AG04449 (cell line): ENCODE measurements at regions not wholly inside any gene's neighbourhood (a gene's known extent, or its start where the extent isn't known, plus 50 kb on each side); places are given as distances from the start of the nearest gene placed in this dataset.

Experiments used
- CTCF ChIA-PET: fragments of 350-600 bp; formaldehyde crosslinking; extraction: SDS; loops from one replicate; lab custom pipeline; 2021; ENCODE audit warnings: antibody characterized with exemption; lab: Yijun Ruan, JAX
- POLR2A ChIA-PET: fragments of 400-600, 350-600 bp; formaldehyde crosslinking; extraction: SDS; loops from one replicate; lab custom pipeline; 2020; ENCODE audit warnings: antibody characterized with exemption, inconsistent platforms; lab: Yijun Ruan, JAX
- DNase-seq: peaks from one replicate; pipeline ENCODE4 v3.0.0-alpha.2; 2010; ENCODE audit warnings: low read depth, low spot score
- H3K4me3 ChIP-seq: 2 replicates; pipeline ENCODE4 v1.5.1; 2011; ENCODE audit warnings: low read depth, mild to moderate bottlenecking, control low read depth, low read length
- TF ChIP-seq, protein P1 (sequence below): IDR thresholded peaks from one replicate; pipeline ENCODE4 v1.5.1; 2011; ENCODE audit warnings: mild to moderate bottlenecking, moderate library complexity, low read length, control low read depth, inconsistent platforms; ENCODE audit not compliant: insufficient read depth; ENCODE audit errors: missing control alignments

DNA sequence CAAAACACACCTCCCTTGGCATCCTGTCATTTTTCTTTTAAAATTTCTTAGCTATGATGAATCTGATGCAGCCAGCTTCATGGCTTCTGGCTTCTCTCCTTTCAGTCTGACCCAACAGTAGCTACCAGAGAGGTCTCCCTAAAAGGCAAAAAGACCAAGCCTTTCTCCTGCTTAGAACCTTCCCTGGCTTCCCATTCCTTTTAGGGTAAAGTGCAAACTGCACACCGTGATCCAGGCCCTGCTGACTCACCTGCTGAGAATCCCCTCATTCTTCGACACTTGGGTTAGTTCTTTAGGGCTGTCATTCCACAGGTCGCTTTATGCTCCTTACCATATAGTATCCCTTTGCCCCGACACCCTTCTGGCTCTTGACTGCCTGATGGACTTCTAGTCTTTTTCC lies 362.4 kb downstream of the MIAT start:
- TF ChIP-seq, protein P1, sequence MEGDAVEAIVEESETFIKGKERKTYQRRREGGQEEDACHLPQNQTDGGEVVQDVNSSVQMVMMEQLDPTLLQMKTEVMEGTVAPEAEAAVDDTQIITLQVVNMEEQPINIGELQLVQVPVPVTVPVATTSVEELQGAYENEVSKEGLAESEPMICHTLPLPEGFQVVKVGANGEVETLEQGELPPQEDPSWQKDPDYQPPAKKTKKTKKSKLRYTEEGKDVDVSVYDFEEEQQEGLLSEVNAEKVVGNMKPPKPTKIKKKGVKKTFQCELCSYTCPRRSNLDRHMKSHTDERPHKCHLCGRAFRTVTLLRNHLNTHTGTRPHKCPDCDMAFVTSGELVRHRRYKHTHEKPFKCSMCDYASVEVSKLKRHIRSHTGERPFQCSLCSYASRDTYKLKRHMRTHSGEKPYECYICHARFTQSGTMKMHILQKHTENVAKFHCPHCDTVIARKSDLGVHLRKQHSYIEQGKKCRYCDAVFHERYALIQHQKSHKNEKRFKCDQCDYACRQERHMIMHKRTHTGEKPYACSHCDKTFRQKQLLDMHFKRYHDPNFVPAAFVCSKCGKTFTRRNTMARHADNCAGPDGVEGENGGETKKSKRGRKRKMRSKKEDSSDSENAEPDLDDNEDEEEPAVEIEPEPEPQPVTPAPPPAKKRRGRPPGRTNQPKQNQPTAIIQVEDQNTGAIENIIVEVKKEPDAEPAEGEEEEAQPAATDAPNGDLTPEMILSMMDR, result no peak
- no peak overlapping the region for H3K4me3 ChIP-seq
- ChIA-PET CTCF (no interaction called here), POLR2A (no interaction called here)
- DNase-seq, result no peak

- no peak for DNase-seq
- ChIA-PET CTCF (no interaction called here), POLR2A (no interaction called here)
- H3K4me3 ChIP-seq, result no peak overlapping the region
- TF ChIP-seq, protein P1, result no peak
These were observed 365.0 kb downstream of the MIAT start for GRCh38 chr22:27022274-27022895.

DNA sequence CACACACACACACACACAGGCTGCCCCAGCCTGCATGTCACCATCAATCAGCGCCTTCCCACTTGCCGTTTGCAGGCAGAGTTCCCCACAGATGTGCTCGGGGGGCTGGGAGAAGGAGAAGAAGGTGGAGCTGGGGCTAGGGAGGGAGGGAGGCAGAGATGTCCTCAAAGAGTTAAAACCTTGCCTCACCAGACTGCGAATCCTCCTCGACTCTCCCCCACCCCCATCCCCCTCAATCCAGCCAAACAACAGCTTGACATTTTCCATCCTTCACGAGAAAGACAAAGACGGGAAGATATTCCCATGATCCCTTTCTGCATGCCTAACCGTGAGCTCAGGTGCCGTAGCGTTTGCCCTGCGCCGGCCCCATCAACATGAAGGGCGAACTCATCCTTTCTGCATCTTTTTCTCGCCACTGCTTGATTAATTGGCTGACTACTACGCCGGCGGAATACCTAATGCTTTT lies 365.5 kb downstream of the MIAT start:
- POLR2A ChIA-PET, result no interaction called here
- CTCF ChIA-PET, result no interaction called here
- H3K4me3 ChIP-seq, result no peak overlapping the region
- TF ChIP-seq, protein P1, result no peak
- no peak for DNase-seq

DNA sequence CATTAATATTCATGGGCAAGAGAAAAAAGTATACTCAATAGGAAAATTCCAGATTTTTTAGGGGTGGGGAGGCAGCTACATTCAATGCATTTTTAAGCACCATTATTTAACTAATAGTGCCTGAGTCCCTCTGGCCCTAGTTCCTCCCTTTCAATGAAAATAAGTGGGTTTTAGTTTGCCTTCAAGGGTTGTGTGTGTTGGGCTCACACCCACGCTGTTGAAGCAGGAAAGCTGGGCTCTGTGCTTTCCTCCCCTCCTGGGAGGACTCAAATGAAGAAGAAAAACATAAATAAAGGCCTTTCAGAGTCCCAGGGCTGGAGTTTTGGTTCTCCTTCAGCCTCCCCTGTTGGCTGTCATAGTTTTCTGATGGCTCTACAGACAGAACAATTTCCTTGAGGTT lies 366.2 kb downstream of the MIAT start:
- no peak for DNase-seq
- H3K4me3 ChIP-seq, result no peak overlapping the region
- TF ChIP-seq, protein P1, result no peak
- CTCF ChIA-PET, result no interaction called here
- POLR2A ChIA-PET, result no interaction called here

DNA sequence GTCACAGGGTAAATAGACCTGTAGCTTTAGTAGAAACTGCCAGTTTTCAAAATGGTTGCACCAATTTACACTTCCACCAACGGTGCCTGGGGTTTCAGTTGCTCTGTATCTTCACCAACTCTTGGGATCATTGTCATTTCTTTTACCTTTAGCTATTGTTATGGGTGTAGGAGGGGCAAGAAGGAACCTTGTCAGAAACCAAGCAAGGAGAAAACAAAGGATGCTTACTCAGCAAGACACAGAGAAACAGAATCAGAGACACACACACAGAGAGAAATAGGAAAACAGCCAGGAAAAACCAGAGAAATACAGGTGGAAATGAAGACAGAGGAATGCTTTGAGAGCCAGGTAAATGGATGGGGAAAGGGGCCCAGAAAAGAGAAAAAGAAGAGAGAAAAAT lies 367.6 kb downstream of the MIAT start:
- POLR2A ChIA-PET, result no interaction called here
- no peak overlapping the region for H3K4me3 ChIP-seq
- CTCF ChIA-PET, result no interaction called here
- TF ChIP-seq, protein P1, result no peak
- no peak for DNase-seq

DNA sequence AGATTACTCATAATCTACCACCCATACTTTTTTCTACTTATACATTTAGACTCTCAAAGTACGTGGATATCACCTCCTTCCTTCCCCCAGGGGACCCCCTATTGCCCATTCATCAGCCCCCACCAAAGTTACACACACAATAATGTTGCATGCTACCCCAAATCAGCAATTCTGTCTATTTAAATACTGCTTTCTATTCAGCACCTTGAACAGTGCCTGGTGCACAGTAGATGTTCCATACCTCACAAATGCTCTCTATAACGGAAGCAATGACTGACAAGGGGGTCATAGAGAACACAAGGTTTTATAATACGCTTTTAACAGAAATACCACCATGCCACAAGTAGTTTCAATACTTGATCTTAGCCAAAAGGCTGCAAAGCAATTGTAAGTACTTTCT lies 370.7 kb downstream of the MIAT start:
- CTCF ChIA-PET, result no interaction called here

More for the DNA sequence above, 370.7 kb downstream of the MIAT start:
- DNase-seq, result no peak
- H3K4me3 ChIP-seq, result no peak overlapping the region
- POLR2A ChIA-PET, result no interaction called here
- TF ChIP-seq, protein P1, result no peak
